Glutamatergic neuron (in vitro differentiated cells): ENCODE measurements at regions not wholly inside any gene's neighbourhood (a gene's known extent, or its start where the extent isn't known, plus 50 kb on each side); places are given as distances from the start of the nearest gene placed in this dataset.

Experiments
- DNase-seq: peaks from one replicate; pipeline ENCODE4 v3.0.0; 2022
- H3K27ac Mint-ChIP-seq: one replicate; pipeline ENCODE4 v1.8.0; 2020; ENCODE audit warnings: mild to moderate bottlenecking, mixed read lengths, inconsistent platforms; ENCODE audit not compliant: unreplicated experiment
- H3K27me3 Mint-ChIP-seq: one replicate; pipeline ENCODE4 v1.8.0; 2020; ENCODE audit warnings: mild to moderate bottlenecking, moderate library complexity, mixed read lengths, inconsistent platforms; ENCODE audit not compliant: unreplicated experiment
- H3K36me3 Mint-ChIP-seq: one replicate; pipeline ENCODE4 v1.8.0; 2020; ENCODE audit warnings: mild to moderate bottlenecking, mixed read lengths, inconsistent platforms; ENCODE audit not compliant: unreplicated experiment
- H3K4me1 Mint-ChIP-seq: one replicate; pipeline ENCODE4 v1.8.0; 2020; ENCODE audit warnings: mild to moderate bottlenecking, low read depth, mixed read lengths, inconsistent platforms; ENCODE audit not compliant: unreplicated experiment
- H3K4me3 Mint-ChIP-seq: one replicate; pipeline ENCODE4 v1.8.0; 2020; ENCODE audit warnings: mild to moderate bottlenecking, mixed read lengths, inconsistent platforms; ENCODE audit not compliant: unreplicated experiment
- H3K9me3 Mint-ChIP-seq: one replicate; pipeline ENCODE4 v1.8.0; 2020; ENCODE audit warnings: mild to moderate bottlenecking, moderate library complexity, mixed read lengths, inconsistent platforms; ENCODE audit not compliant: unreplicated experiment
- TF ChIP-seq, protein P1 (sequence below): fragments of 200-600 bp; sonication (generic); IDR thresholded peaks from one replicate; pipeline ENCODE4 v1.5.0; 2021; ENCODE audit not compliant: partially characterized antibody, unreplicated experiment

DNA sequence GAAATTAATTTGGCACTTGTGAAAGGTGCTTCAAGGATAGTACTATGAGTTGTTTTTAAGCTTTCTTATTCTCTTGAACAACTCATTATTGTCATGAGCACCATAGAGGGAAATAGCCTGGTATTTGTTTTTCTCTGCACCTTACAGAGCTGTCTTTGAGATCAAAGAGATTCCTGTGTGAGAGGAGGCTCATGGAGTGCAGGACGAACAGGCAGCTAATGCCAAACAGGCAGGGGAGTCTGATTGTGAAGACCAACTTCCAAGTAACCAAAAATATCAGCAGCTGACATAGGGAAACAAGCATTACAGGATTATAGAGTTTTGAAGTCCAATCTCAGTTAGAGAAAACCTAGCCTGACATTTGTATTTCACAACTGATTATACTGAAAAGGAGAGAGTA lies 110.6 kb upstream of the TENT5A start:
- Mint-ChIP-seq H3K4me1 (no peaks in the 10 kb centered on the region), H3K27me3 (no peaks in the 10 kb centered on the region), H3K9me3 (no peaks in the 10 kb centered on the region), H3K4me3 (no peak overlapping the region), H3K36me3 (no peaks in the 10 kb centered on the region), H3K27ac (no peak overlapping the region)
- no peak for DNase-seq
- TF ChIP-seq, protein P1, sequence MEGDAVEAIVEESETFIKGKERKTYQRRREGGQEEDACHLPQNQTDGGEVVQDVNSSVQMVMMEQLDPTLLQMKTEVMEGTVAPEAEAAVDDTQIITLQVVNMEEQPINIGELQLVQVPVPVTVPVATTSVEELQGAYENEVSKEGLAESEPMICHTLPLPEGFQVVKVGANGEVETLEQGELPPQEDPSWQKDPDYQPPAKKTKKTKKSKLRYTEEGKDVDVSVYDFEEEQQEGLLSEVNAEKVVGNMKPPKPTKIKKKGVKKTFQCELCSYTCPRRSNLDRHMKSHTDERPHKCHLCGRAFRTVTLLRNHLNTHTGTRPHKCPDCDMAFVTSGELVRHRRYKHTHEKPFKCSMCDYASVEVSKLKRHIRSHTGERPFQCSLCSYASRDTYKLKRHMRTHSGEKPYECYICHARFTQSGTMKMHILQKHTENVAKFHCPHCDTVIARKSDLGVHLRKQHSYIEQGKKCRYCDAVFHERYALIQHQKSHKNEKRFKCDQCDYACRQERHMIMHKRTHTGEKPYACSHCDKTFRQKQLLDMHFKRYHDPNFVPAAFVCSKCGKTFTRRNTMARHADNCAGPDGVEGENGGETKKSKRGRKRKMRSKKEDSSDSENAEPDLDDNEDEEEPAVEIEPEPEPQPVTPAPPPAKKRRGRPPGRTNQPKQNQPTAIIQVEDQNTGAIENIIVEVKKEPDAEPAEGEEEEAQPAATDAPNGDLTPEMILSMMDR: no peak

DNA sequence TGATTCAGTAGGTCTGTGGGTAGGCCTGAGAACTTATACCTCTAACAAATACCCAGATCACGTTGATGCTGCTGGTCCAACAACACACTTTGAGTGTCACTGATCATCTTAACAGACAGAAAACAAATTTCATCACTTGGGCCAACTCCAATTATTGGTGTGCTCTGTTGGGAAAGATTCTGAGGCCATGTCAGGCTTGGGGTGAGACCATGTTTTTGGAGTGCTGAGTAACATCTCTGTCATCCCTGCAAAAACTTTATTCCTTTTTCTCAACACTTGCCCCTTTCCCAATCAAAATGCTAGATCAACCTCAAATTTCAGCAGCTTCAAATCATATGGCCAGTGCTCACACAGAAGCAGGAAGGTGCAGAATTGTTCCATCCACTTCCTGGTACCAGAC lies 108.8 kb upstream of the TENT5A start:
- H3K4me3 Mint-ChIP-seq: no peak overlapping the region
- no peaks in the 10 kb centered on the region for H3K27me3 Mint-ChIP-seq
- no peaks in the 10 kb centered on the region for H3K36me3 Mint-ChIP-seq
- H3K4me1 Mint-ChIP-seq: no peaks in the 10 kb centered on the region
- no peak for DNase-seq
- TF ChIP-seq, protein P1: no peak
- H3K9me3 Mint-ChIP-seq: no peaks in the 10 kb centered on the region
- no peak overlapping the region for H3K27ac Mint-ChIP-seq

DNA sequence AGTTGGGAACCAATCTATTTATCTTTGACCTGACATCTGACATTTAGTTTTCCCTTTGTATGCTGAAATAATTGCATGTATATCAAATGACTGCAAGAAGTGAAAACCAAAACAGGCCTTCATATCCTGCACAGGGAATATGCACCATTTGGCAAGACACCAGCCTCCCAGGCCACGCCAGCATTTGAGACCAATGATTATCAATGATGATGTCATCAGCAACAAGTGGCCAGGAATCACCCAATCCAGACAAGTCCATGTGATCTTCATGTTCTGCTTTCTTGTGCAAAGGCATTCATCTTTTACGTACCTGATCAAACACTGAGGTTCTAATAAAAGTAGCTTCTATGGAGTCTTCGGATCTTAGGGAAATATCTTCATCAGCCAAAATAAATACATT lies 107.4 kb upstream of the TENT5A start:
- H3K4me1 Mint-ChIP-seq: no peaks in the 10 kb centered on the region
- H3K27me3 Mint-ChIP-seq: no peaks in the 10 kb centered on the region
- no peak overlapping the region for H3K27ac Mint-ChIP-seq
- no peaks in the 10 kb centered on the region for H3K9me3 Mint-ChIP-seq
- DNase-seq: no peak
- TF ChIP-seq, protein P1: no peak
- H3K4me3 Mint-ChIP-seq: no peak overlapping the region
- H3K36me3 Mint-ChIP-seq: no peaks in the 10 kb centered on the region

DNA sequence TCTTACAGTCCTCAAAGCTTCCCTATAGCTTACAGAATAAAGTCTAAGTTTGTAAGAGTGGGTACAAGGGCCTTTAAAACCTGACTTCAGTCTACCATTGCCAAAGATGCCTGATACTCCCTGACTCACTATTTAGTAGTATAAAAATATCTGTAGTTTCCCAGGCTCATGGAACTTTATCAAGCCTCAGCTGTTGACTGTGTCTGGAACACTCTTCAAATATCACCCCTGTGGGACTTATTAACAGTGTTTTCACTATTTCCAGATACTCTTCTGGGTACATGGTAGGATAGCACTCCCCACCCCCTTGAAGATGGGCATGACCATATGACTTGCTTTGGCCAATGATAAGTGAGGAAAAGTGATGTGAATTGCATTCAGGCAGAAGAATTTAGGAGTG lies 105.3 kb upstream of the TENT5A start:
- Mint-ChIP-seq H3K27me3 (no peaks in the 10 kb centered on the region), H3K4me1 (no peaks in the 10 kb centered on the region), H3K4me3 (no peak overlapping the region), H3K27ac (no peak overlapping the region), H3K9me3 (no peaks in the 10 kb centered on the region), H3K36me3 (no peaks in the 10 kb centered on the region)
- TF ChIP-seq, protein P1: no peak
- DNase-seq: no peak

DNA sequence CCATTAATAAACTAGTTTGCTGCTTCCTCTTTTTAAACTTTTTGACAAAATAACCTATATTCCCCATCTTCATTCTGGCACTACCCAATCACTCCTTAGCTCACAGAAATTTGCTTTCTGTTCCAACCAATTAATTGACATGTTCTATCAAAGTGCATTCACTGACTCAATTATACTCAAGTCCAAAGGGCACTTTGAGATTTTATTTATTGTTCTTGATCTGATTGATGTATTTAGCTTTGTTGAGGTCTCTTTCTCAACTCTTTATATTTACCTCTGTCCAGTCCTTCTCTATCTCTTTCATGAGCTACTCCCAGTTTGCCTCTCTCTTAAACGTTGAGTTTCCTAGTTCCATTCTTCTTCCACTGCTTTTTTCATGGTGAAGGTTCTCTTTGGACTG lies 104.4 kb upstream of the TENT5A start:
- no peak overlapping the region for H3K27ac Mint-ChIP-seq
- H3K9me3 Mint-ChIP-seq: no peaks in the 10 kb centered on the region
- no peak overlapping the region for H3K4me3 Mint-ChIP-seq
- no peaks in the 10 kb centered on the region for H3K4me1 Mint-ChIP-seq
- H3K36me3 Mint-ChIP-seq: no peaks in the 10 kb centered on the region
- TF ChIP-seq, protein P1: no peak
- H3K27me3 Mint-ChIP-seq: no peaks in the 10 kb centered on the region
- DNase-seq: no peak
